NB4 (cell line): ENCODE measurements at regions not wholly inside any gene's neighbourhood (a gene's known extent, or its start where the extent isn't known, plus 50 kb on each side); places are given as distances from the start of the nearest gene placed in this dataset.

Source experiments
- MAX ChIP-seq: IDR thresholded peaks from 2 replicates; pipeline ENCODE4 v1.6.1; 2011; ENCODE audit warnings: low read depth, low read length
- POLR2A ChIP-seq: IDR thresholded peaks from 2 replicates; pipeline ENCODE4 v1.6.1; 2011; ENCODE audit warnings: mild to moderate bottlenecking; ENCODE audit not compliant: insufficient read length; ENCODE audit errors: extremely low read depth
- TF ChIP-seq, protein P1 (sequence below): IDR thresholded peaks from one replicate; pipeline ENCODE4 v1.5.1; 2012; ENCODE audit warnings: low read depth, low read length

- TF ChIP-seq, protein P1, sequence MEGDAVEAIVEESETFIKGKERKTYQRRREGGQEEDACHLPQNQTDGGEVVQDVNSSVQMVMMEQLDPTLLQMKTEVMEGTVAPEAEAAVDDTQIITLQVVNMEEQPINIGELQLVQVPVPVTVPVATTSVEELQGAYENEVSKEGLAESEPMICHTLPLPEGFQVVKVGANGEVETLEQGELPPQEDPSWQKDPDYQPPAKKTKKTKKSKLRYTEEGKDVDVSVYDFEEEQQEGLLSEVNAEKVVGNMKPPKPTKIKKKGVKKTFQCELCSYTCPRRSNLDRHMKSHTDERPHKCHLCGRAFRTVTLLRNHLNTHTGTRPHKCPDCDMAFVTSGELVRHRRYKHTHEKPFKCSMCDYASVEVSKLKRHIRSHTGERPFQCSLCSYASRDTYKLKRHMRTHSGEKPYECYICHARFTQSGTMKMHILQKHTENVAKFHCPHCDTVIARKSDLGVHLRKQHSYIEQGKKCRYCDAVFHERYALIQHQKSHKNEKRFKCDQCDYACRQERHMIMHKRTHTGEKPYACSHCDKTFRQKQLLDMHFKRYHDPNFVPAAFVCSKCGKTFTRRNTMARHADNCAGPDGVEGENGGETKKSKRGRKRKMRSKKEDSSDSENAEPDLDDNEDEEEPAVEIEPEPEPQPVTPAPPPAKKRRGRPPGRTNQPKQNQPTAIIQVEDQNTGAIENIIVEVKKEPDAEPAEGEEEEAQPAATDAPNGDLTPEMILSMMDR: no peak
- no peak for TF ChIP-seq POLR2A
- no peak for TF ChIP-seq MAX
Observed at GRCh38 chr12:45675534-45675933, 54.0 kb upstream of the ARID2 start.
